CD4-positive, alpha-beta T cell (primary cell): ENCODE measurements at regions not wholly inside any gene's neighbourhood (a gene's known extent, or its start where the extent isn't known, plus 50 kb on each side); places are given as distances from the start of the nearest gene placed in this dataset.

Source experiments
- ATAC-seq: fragments of 200-7000 bp; cut with Tn5 transposase; one replicate; pipeline ENCODE4 v1.10.0; 2022; ENCODE audit warnings: mild to moderate bottlenecking; ENCODE audit not compliant: poor library complexity
- CTCF ChIA-PET: fragments of 350-600 bp; sonication (Branson Sonifier 250); formaldehyde crosslinking; loops from one replicate; lab custom pipeline; 2021; ENCODE audit warnings: antibody characterized with exemption, inconsistent platforms; lab: Charles Lee
- POLR2A ChIA-PET: fragments of 350-600 bp; sonication (Branson Sonifier 250); formaldehyde crosslinking; loops from one replicate; lab custom pipeline; 2021; ENCODE audit warnings: antibody characterized with exemption, inconsistent platforms; lab: Charles Lee
- DNase-seq, 14 experiments: peaks; one replicate each; pipeline ENCODE4 v3.0.0-alpha.2; 2013 to 2020; ENCODE audit warnings: mixed read lengths in 2 of 14
- H3K27ac ChIP-seq, 2 donors: one replicate each; pipeline versions ENCODE4 v1.5.1 to v1.7.0; 2013; ENCODE audit warnings: low read length in 2 of 2, low read depth in 1 of 2, mild to moderate bottlenecking in 1 of 2
- H3K27me3 ChIP-seq, 2 experiments: 1 replicate in 1 of 2; 2 replicates in 1 of 2; pipeline versions ENCODE4 v1.6.1 to v1.7.0; 2013; ENCODE audit warnings: low read length in 2 of 2, control low read depth in 1 of 2, mild to moderate bottlenecking in 1 of 2, moderate library complexity in 1 of 2; ENCODE audit not compliant: insufficient read depth in 2 of 2, control insufficient read depth in 1 of 2
- H3K36me3 ChIP-seq: one replicate; pipeline ENCODE4 v1.6.1; 2013; ENCODE audit warnings: low read length, control low read depth; ENCODE audit not compliant: insufficient read depth
- H3K4me1 ChIP-seq: one replicate; pipeline ENCODE4 v1.6.1; 2013; ENCODE audit warnings: low read length, control low read depth; ENCODE audit not compliant: insufficient read depth
- H3K4me3 ChIP-seq: one replicate; pipeline ENCODE4 v1.5.1; 2013; ENCODE audit warnings: mild to moderate bottlenecking, low read length, moderate library complexity
- H3K9me3 ChIP-seq, 2 experiments: 1 replicate in 1 of 2; 2 replicates in 1 of 2; pipeline versions ENCODE4 v1.6.1 to v1.7.0; 2013; ENCODE audit warnings: low read length in 2 of 2, mild to moderate bottlenecking in 2 of 2, control low read depth in 1 of 2, moderate library complexity in 1 of 2; ENCODE audit not compliant: control insufficient read depth in 1 of 2, insufficient read depth in 1 of 2
- H3K27ac Mint-ChIP-seq: one replicate; pipeline ENCODE4 v1.8.0; 2020; ENCODE audit warnings: mixed read lengths
- H3K27me3 Mint-ChIP-seq: one replicate; pipeline ENCODE4 v1.8.0; 2021; ENCODE audit warnings: mixed read lengths
- H3K36me3 Mint-ChIP-seq: one replicate; pipeline ENCODE4 v1.8.0; 2021; ENCODE audit warnings: low read depth, mixed read lengths
- H3K4me1 Mint-ChIP-seq: one replicate; pipeline ENCODE4 v1.8.0; 2021; ENCODE audit warnings: low read depth, mixed read lengths
- H3K4me3 Mint-ChIP-seq: one replicate; pipeline ENCODE4 v1.8.0; 2020; ENCODE audit warnings: mild to moderate bottlenecking, mixed read lengths
- H3K9me3 Mint-ChIP-seq: one replicate; pipeline ENCODE4 v1.8.0; 2020; ENCODE audit warnings: mixed read lengths
- CTCF ChIP-seq: fragments of 200-600 bp; IDR thresholded peaks from one replicate; pipeline ENCODE4 v1.8.0; 2022; ENCODE audit warnings: antibody characterized with exemption, mild to moderate bottlenecking
- intact Hi-C, 2 experiments: fragments of 100-400 bp; cut with DNase I in 1 of 2; cut with micrococcal nuclease in 1 of 2; formaldehyde crosslinking; loops; one replicate each; pipeline versions ENCODE4 v1.15.1 to v1.9.0; 2023 to 2025; cut with DNase I, micrococcal nuclease

- H3K4me3 ChIP-seq, result no peak overlapping the region
- no peaks in the 10 kb centered on the region for H3K27me3 Mint-ChIP-seq
- peaks cover 6% of the 10 kb centered on the region for H3K9me3 Mint-ChIP-seq
- no peaks in the 10 kb centered on the region for H3K36me3 Mint-ChIP-seq
- no peak for ATAC-seq
- no peak for DNase-seq
- no peak overlapping the region for H3K27ac ChIP-seq
- no peak overlapping the region for H3K4me3 Mint-ChIP-seq
- no peak overlapping the region for H3K27ac Mint-ChIP-seq
- no peaks in the 10 kb centered on the region for H3K9me3 ChIP-seq
- H3K4me1 Mint-ChIP-seq, result no peaks in the 10 kb centered on the region
- ChIA-PET POLR2A (no interaction called here), CTCF (no interaction called here)
- no peaks in the 10 kb centered on the region for H3K36me3 ChIP-seq
- H3K4me1 ChIP-seq, result no peaks in the 10 kb centered on the region
- intact Hi-C loops, result no loop called here
- no peak for TF ChIP-seq CTCF
- H3K27me3 ChIP-seq, result no peaks in the 10 kb centered on the region
Observed at GRCh38 chr17:71118039-71118438, 948.7 kb downstream of the KCNJ2 start.

- Histone ChIP-seq H3K4me1 (no peaks in the 10 kb centered on the region), H3K4me3 (no peak overlapping the region), H3K27me3 (no peaks in the 10 kb centered on the region), H3K36me3 (no peaks in the 10 kb centered on the region), H3K27ac (no peak overlapping the region), H3K9me3 (no peaks in the 10 kb centered on the region)
- Mint-ChIP-seq H3K27ac (no peak overlapping the region), H3K27me3 (no peaks in the 10 kb centered on the region), H3K9me3 (peaks cover 5% of the 10 kb centered on the region), H3K4me1 (no peaks in the 10 kb centered on the region), H3K4me3 (no peak overlapping the region), H3K36me3 (no peaks in the 10 kb centered on the region)
- DNase-seq, result no peak
- CTCF ChIA-PET, result interaction anchor here (1.0 kb wide), 1 partner anchor 15 kb away, joined by 4 read pairs; no protein-coding TSS in a partner anchor
- no peak for ATAC-seq
- TF ChIP-seq CTCF, result no peak
- POLR2A ChIA-PET, result no interaction called here
- intact Hi-C loops, result no loop called here
Observed at GRCh38 chr17:71127416-71127815, 958.1 kb downstream of the KCNJ2 start.

- POLR2A ChIA-PET, result no interaction called here
- CTCF ChIA-PET, result interaction anchor here (1.4 kb wide), 1 partner anchor 15 kb away, joined by 4 read pairs; no protein-coding TSS in a partner anchor
Observed at GRCh38 chr17:71142333-71142732, 973.0 kb downstream of the KCNJ2 start.

More at GRCh38 chr17:71142333-71142732, 973.0 kb downstream of the KCNJ2 start:
- H3K27me3 ChIP-seq, result no peaks in the 10 kb centered on the region
- H3K4me1 ChIP-seq, result no peaks in the 10 kb centered on the region
- Mint-ChIP-seq H3K27me3 (no peaks in the 10 kb centered on the region), H3K27ac (no peak overlapping the region), H3K4me3 (no peak overlapping the region), H3K4me1 (no peaks in the 10 kb centered on the region), H3K36me3 (no peaks in the 10 kb centered on the region), H3K9me3 (peaks cover 6% of the 10 kb centered on the region)
- H3K9me3 ChIP-seq, result no peaks in the 10 kb centered on the region
- intact Hi-C loops, result loop anchor here in 1 of 2 experiments (10.0 kb wide), 1 partner anchor 58 kb away; no protein-coding TSS in a partner anchor
- H3K4me3 ChIP-seq, result no peak overlapping the region
- no peak overlapping the region for H3K27ac ChIP-seq
- no peak for TF ChIP-seq CTCF
- H3K36me3 ChIP-seq, result no peaks in the 10 kb centered on the region
- DNase-seq (no peak), ATAC-seq (no peak)
